Activated CD8-positive, alpha-beta T cell treated with anti-CD3 and anti-CD28 coated beads for 36 hours (primary cell): ENCODE measurements at regions not wholly inside any gene's neighbourhood (a gene's known extent, or its start where the extent isn't known, plus 50 kb on each side); places are given as distances from the start of the nearest gene placed in this dataset.

Experiments used
- ATAC-seq: fragments of 200-7000 bp; cut with Tn5 transposase; one replicate; pipeline ENCODE4 v1.10.0; 2021; ENCODE audit warnings: mild to moderate bottlenecking, moderate library complexity
- CTCF ChIA-PET: fragments of 350-600 bp; sonication (Branson Sonifier 250); formaldehyde crosslinking; loops from one replicate; lab custom pipeline; 2021; ENCODE audit warnings: antibody characterized with exemption; lab: Charles Lee
- POLR2A ChIA-PET: fragments of 350-600 bp; sonication (Branson Sonifier 250); formaldehyde crosslinking; loops from one replicate; lab custom pipeline; 2021; ENCODE audit warnings: antibody characterized with exemption; lab: Charles Lee
- DNase-seq: peaks from one replicate; pipeline ENCODE4 v3.0.0-alpha.2; 2020
- H3K27ac Mint-ChIP-seq: one replicate; pipeline ENCODE4 v1.8.0; 2021; ENCODE audit warnings: mild to moderate bottlenecking, mixed read lengths
- H3K27me3 Mint-ChIP-seq: one replicate; pipeline ENCODE4 v1.8.0; 2021; ENCODE audit warnings: mixed read lengths
- H3K36me3 Mint-ChIP-seq: one replicate; pipeline ENCODE4 v1.8.0; 2021; ENCODE audit warnings: low read depth, mixed read lengths
- H3K4me1 Mint-ChIP-seq: one replicate; pipeline ENCODE4 v1.8.0; 2021; ENCODE audit warnings: low read depth, mixed read lengths
- H3K4me3 Mint-ChIP-seq: one replicate; pipeline ENCODE4 v1.8.0; 2021; ENCODE audit warnings: mild to moderate bottlenecking, moderate library complexity, mixed read lengths
- H3K9me3 Mint-ChIP-seq: one replicate; pipeline ENCODE4 v1.8.0; 2021; ENCODE audit warnings: mixed read lengths
- intact Hi-C: fragments of 100-400 bp; cut with micrococcal nuclease; formaldehyde crosslinking; loops from one replicate; pipeline ENCODE4 v1.10.0; 2022
- TF ChIP-seq, protein P1 (sequence below): fragments of 200-600 bp; IDR thresholded peaks from one replicate; pipeline ENCODE4 v1.8.0; 2022; ENCODE audit warnings: antibody characterized with exemption, mild to moderate bottlenecking

- intact Hi-C loops, result no loop called here
- Mint-ChIP-seq H3K27me3 (no peaks in the 10 kb centered on the region), H3K4me1 (peaks cover 6% of the 10 kb centered on the region), H3K9me3 (no peaks in the 10 kb centered on the region), H3K36me3 (no peaks in the 10 kb centered on the region), H3K27ac (no peak overlapping the region), H3K4me3 (no peak overlapping the region)
- DNase-seq (no peak), ATAC-seq (no peak)
- TF ChIP-seq, protein P1, sequence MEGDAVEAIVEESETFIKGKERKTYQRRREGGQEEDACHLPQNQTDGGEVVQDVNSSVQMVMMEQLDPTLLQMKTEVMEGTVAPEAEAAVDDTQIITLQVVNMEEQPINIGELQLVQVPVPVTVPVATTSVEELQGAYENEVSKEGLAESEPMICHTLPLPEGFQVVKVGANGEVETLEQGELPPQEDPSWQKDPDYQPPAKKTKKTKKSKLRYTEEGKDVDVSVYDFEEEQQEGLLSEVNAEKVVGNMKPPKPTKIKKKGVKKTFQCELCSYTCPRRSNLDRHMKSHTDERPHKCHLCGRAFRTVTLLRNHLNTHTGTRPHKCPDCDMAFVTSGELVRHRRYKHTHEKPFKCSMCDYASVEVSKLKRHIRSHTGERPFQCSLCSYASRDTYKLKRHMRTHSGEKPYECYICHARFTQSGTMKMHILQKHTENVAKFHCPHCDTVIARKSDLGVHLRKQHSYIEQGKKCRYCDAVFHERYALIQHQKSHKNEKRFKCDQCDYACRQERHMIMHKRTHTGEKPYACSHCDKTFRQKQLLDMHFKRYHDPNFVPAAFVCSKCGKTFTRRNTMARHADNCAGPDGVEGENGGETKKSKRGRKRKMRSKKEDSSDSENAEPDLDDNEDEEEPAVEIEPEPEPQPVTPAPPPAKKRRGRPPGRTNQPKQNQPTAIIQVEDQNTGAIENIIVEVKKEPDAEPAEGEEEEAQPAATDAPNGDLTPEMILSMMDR, result no peak
- ChIA-PET POLR2A (no interaction called here), CTCF (interaction anchor here (1.5 kb wide), 1 partner anchor 19 kb away, joined by 5 read pairs; no protein-coding TSS in a partner anchor)
These were observed 146.8 kb downstream of the DUSP6 start for GRCh38 chr12:89205517-89205916.

DNA sequence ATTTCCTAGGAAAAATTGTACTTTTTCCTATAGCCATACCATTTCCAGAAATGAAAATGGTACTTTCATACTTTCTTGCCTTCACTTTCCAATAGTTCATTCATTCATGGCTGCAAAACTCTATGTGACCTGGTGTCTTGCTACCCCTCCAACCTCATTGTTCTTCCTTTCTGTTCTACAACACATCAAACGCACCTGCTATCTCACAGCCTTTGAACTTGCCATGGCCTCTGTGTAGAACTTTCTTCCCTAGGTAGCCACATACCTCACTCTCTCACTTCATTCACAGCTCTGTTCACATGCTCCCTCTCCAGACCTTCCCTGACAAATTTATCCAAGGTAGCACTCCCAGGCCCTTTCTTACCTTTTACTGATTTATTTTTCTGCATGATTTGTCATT lies 149.2 kb downstream of the DUSP6 start:
- ATAC-seq, result no peak
- CTCF ChIA-PET, result no interaction called here
- Mint-ChIP-seq H3K27ac (no peak overlapping the region), H3K9me3 (no peaks in the 10 kb centered on the region), H3K4me3 (no peak overlapping the region), H3K4me1 (peaks cover 6% of the 10 kb centered on the region), H3K27me3 (no peaks in the 10 kb centered on the region), H3K36me3 (no peaks in the 10 kb centered on the region)
- TF ChIP-seq, protein P1, result no peak
- POLR2A ChIA-PET, result interaction anchor here (1.4 kb wide), 1 partner anchor 10 kb away, joined by 3 read pairs; no protein-coding TSS in a partner anchor
- intact Hi-C loops, result no loop called here
- DNase-seq, result no peak

- Mint-ChIP-seq H3K4me3 (no peak overlapping the region), H3K9me3 (no peaks in the 10 kb centered on the region), H3K4me1 (peaks cover 6% of the 10 kb centered on the region), H3K27me3 (no peaks in the 10 kb centered on the region), H3K36me3 (no peaks in the 10 kb centered on the region), H3K27ac (no peak overlapping the region)
- CTCF ChIA-PET, result no interaction called here
- ATAC-seq, result no peak
- intact Hi-C loops, result no loop called here
- TF ChIP-seq, protein P1, result no peak
- DNase-seq, result no peak
- POLR2A ChIA-PET, result no interaction called here
These were observed 152.1 kb downstream of the DUSP6 start for GRCh38 chr12:89200217-89200616.

GRCh38 chr12:89195470-89195869 lies 156.8 kb downstream of the DUSP6 start:
- ChIA-PET CTCF (no interaction called here), POLR2A (no interaction called here)
- H3K27ac Mint-ChIP-seq, result no peak overlapping the region
- H3K4me1 Mint-ChIP-seq, result no peaks in the 10 kb centered on the region
- H3K36me3 Mint-ChIP-seq, result no peaks in the 10 kb centered on the region
- TF ChIP-seq, protein P1, result no peak
- H3K4me3 Mint-ChIP-seq, result no peak overlapping the region
- intact Hi-C loops, result no loop called here
- H3K27me3 Mint-ChIP-seq, result no peaks in the 10 kb centered on the region
- peaks cover 2% of the 10 kb centered on the region for H3K9me3 Mint-ChIP-seq
- DNase-seq, result no peak
- no peak for ATAC-seq

DNA sequence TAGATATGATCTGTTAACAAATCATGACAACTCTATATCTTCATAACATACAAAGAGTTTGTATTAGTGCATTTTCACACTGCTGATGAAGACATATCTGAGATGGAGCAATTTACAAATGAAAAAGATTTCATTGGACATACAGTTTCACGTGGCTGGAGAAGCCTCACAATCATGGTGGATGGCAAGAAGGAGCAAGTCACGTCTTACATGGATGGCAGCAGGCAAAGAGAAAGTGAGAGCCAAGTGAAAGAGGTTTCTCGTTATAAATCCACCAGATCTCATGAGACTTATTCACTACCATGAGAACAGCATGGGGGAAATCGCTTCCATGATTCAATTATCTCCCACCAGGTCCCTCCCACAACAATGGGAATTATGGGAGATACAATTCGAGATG lies 157.6 kb downstream of the DUSP6 start:
- TF ChIP-seq, protein P1, result no peak
- H3K9me3 Mint-ChIP-seq, result peaks cover 2% of the 10 kb centered on the region
- CTCF ChIA-PET, result no interaction called here

More for the DNA sequence above, 157.6 kb downstream of the DUSP6 start:
- ATAC-seq (no peak), DNase-seq (no peak)
- Mint-ChIP-seq H3K27me3 (no peaks in the 10 kb centered on the region), H3K4me1 (no peaks in the 10 kb centered on the region), H3K36me3 (no peaks in the 10 kb centered on the region), H3K4me3 (no peak overlapping the region), H3K27ac (no peak overlapping the region)
- intact Hi-C loops, result no loop called here
- POLR2A ChIA-PET, result no interaction called here
